ENCODE measurements at regions not wholly inside any gene's neighbourhood (a gene's known extent, or its start where the extent isn't known, plus 50 kb on each side); places are given as distances from the start of the nearest gene placed in this dataset.

- Mint-ChIP-seq H3K27ac (ENCODE audit: unreplicated experiment) (no peak overlapping the region), H3K27me3 (ENCODE audit: unreplicated experiment) (peaks cover 2% of the 10 kb centered on the region), H3K36me3 (ENCODE audit: low read depth, unreplicated experiment) (no peaks in the 10 kb centered on the region), H3K4me1 (ENCODE audit: unreplicated experiment) (no peaks in the 10 kb centered on the region), H3K9me3 (ENCODE audit: unreplicated experiment) (no peaks in the 10 kb centered on the region), H3K4me3 (ENCODE audit: unreplicated experiment) (no peak overlapping the region)
- TF ChIP-seq CTCF (IDR thresholded peaks at IDR 0.05; ENCODE audit: unreplicated experiment): no peak
- DNase-seq (ENCODE audit: low spot score): no peak
Measured at GRCh38 chr6:34608321-34609091, 52.4 kb upstream of the SPDEF start.

- no peak for DNase-seq (ENCODE audit: low spot score)
- TF ChIP-seq CTCF (IDR thresholded peaks at IDR 0.05; ENCODE audit: unreplicated experiment): no peak
- H3K36me3 Mint-ChIP-seq (ENCODE audit: low read depth, unreplicated experiment): no peaks in the 10 kb centered on the region
- H3K4me1 Mint-ChIP-seq (ENCODE audit: unreplicated experiment): peaks cover 2% of the 10 kb centered on the region
- H3K27me3 Mint-ChIP-seq (ENCODE audit: unreplicated experiment): peaks cover 2% of the 10 kb centered on the region
- H3K4me3 Mint-ChIP-seq (ENCODE audit: unreplicated experiment): no peak overlapping the region
- H3K27ac Mint-ChIP-seq (ENCODE audit: unreplicated experiment): no peak overlapping the region
- no peaks in the 10 kb centered on the region for H3K9me3 Mint-ChIP-seq (ENCODE audit: unreplicated experiment)
Measured at GRCh38 chr6:34606477-34607265, 50.5 kb upstream of the SPDEF start.

Data from endothelial cell (in vitro differentiated cells).